WTC11 (cell line): ENCODE measurements at regions not wholly inside any gene's neighbourhood (a gene's known extent, or its start where the extent isn't known, plus 50 kb on each side); places are given as distances from the start of the nearest gene placed in this dataset.

Source experiments
- ATAC-seq: fragments of 200-7000 bp; cut with Tn5 transposase; 2 replicates; pipeline ENCODE4 v1.10.0; 2021; ENCODE audit warnings: mild to moderate bottlenecking, moderate library complexity
- CTCF ChIA-PET: fragments of 300-600 bp; sonication (Branson Sonifier 250); formaldehyde crosslinking; loops from one replicate; lab custom pipeline; 2021; ENCODE audit warnings: antibody characterized with exemption; lab: Charles Lee
- POLR2A ChIA-PET: fragments of 350-600 bp; sonication (Branson Sonifier 250); formaldehyde crosslinking; loops from one replicate; lab custom pipeline; 2021; ENCODE audit warnings: antibody characterized with exemption; lab: Charles Lee
- DNase-seq: peaks from one replicate; pipeline ENCODE4 v3.0.0; 2021; ENCODE audit warnings: low spot score
- H3K27ac Mint-ChIP-seq: 2 replicates; pipeline ENCODE4 v1.8.0; 2021; ENCODE audit warnings: mixed read lengths
- H3K27me3 Mint-ChIP-seq: 2 replicates; pipeline ENCODE4 v1.8.0; 2021; ENCODE audit warnings: low read depth, mild to moderate bottlenecking, moderate library complexity, mixed read lengths
- H3K36me3 Mint-ChIP-seq: 2 replicates; pipeline ENCODE4 v1.8.0; 2021; ENCODE audit warnings: mixed read lengths
- H3K4me1 Mint-ChIP-seq: 2 replicates; pipeline ENCODE4 v1.8.0; 2022; ENCODE audit warnings: mixed read lengths
- H3K4me3 Mint-ChIP-seq: 2 replicates; pipeline ENCODE4 v1.8.0; 2021; ENCODE audit warnings: mild to moderate bottlenecking, moderate library complexity, mixed read lengths
- H3K9me3 Mint-ChIP-seq: 2 replicates; pipeline ENCODE4 v1.8.0; 2021; ENCODE audit warnings: mixed read lengths
- ATF2 ChIP-seq: sonication (generic); formaldehyde crosslinking; IDR thresholded peaks from 2 replicates; pipeline ENCODE4 v1.8.1; 2022; ENCODE audit warnings: low read depth, missing genetic modification reagents, borderline replicate concordance
- CREB1 ChIP-seq: sonication (generic); formaldehyde crosslinking; IDR thresholded peaks from 2 replicates; pipeline ENCODE4 v1.8.0; 2023; ENCODE audit warnings: mild to moderate bottlenecking, missing genetic modification reagents
- CREM ChIP-seq: sonication (generic); formaldehyde crosslinking; IDR thresholded peaks from 2 replicates; pipeline ENCODE4 v1.8.1; 2022; ENCODE audit warnings: mild to moderate bottlenecking, missing genetic modification reagents, moderate library complexity
- ELF4 ChIP-seq: sonication (generic); formaldehyde crosslinking; IDR thresholded peaks from 2 replicates; pipeline ENCODE4 v1.8.1; 2022; ENCODE audit warnings: low read depth, mild to moderate bottlenecking, moderate library complexity, missing genetic modification reagents
- ETV6 ChIP-seq: sonication (generic); formaldehyde crosslinking; IDR thresholded peaks from 2 replicates; pipeline ENCODE4 v1.8.1; 2022; ENCODE audit warnings: mild to moderate bottlenecking, missing genetic modification reagents
- FOXP1 ChIP-seq: sonication (generic); formaldehyde crosslinking; IDR thresholded peaks from 2 replicates; pipeline ENCODE4 v1.8.0; 2022; ENCODE audit warnings: missing genetic modification reagents, mild to moderate bottlenecking, moderate library complexity, borderline replicate concordance
- GTF2I ChIP-seq: fragments of 250-450 bp; sonication (Bioruptor Pico); conservative IDR thresholded peaks from 2 replicates; pipeline ENCODE4 v1.4.0; 2021; ENCODE audit warnings: mild to moderate bottlenecking
- JAZF1 ChIP-seq: fragments of 250-450 bp; sonication (Bioruptor Pico); IDR thresholded peaks from 2 replicates; pipeline ENCODE4 v1.9.0; 2021; ENCODE audit warnings: moderate library complexity, mild to moderate bottlenecking, inconsistent platforms
- MLX ChIP-seq: sonication (generic); formaldehyde crosslinking; IDR thresholded peaks from 2 replicates; pipeline ENCODE4 v1.8.1; 2023; ENCODE audit warnings: mild to moderate bottlenecking, missing genetic modification reagents, moderate library complexity
- MXD4 ChIP-seq: fragments of 250-450 bp; sonication (Bioruptor Pico); IDR thresholded peaks from 2 replicates; pipeline ENCODE4 v1.8.0; 2021; ENCODE audit warnings: mild to moderate bottlenecking, moderate library complexity, borderline replicate concordance
- MYBL2 ChIP-seq: sonication (generic); formaldehyde crosslinking; IDR thresholded peaks from 2 replicates; pipeline ENCODE4 v1.8.1; 2023; ENCODE audit warnings: mild to moderate bottlenecking, moderate library complexity, missing genetic modification reagents
- NFATC4 ChIP-seq: fragments of 250-450 bp; sonication (Bioruptor Pico); IDR thresholded peaks from 2 replicates; pipeline ENCODE4 v1.9.0; 2021; ENCODE audit warnings: mild to moderate bottlenecking
- ZBTB21 ChIP-seq: sonication (generic); formaldehyde crosslinking; IDR thresholded peaks from 2 replicates; pipeline ENCODE4 v1.8.1; 2023; ENCODE audit warnings: mild to moderate bottlenecking, missing genetic modification reagents, borderline replicate concordance
- ZMAT4 ChIP-seq: fragments of 250-450 bp; sonication (Bioruptor Pico); IDR thresholded peaks from 2 replicates; pipeline ENCODE4 v1.9.0; 2021; ENCODE audit warnings: mild to moderate bottlenecking
- ZNF219 ChIP-seq: sonication (generic); formaldehyde crosslinking; IDR thresholded peaks from 2 replicates; pipeline ENCODE4 v1.8.0; 2023; ENCODE audit warnings: missing genetic modification reagents, mild to moderate bottlenecking, borderline replicate concordance
- ZNF423 ChIP-seq: fragments of 250-450 bp; sonication (Bioruptor Pico); IDR thresholded peaks from 2 replicates; pipeline ENCODE4 v2.1.2; 2022; ENCODE audit warnings: mild to moderate bottlenecking, moderate library complexity
- TF ChIP-seq, protein P1 (sequence below): sonication (generic); formaldehyde crosslinking; IDR thresholded peaks from 2 replicates; pipeline ENCODE4 v1.8.0; 2022; ENCODE audit warnings: mild to moderate bottlenecking, missing genetic modification reagents
- TF ChIP-seq, protein P2 (sequence below): fragments of 250-450 bp; sonication (Bioruptor Pico); conservative IDR thresholded peaks from 2 replicates; pipeline ENCODE4 v1.9.0; 2021; ENCODE audit warnings: mild to moderate bottlenecking

GRCh38 chr10:129373231-129373630 lies 93.8 kb upstream of the MGMT start (continued):
- TF ChIP-seq ZNF423 (CRISPR knock-in tag) (no peak), ZMAT4 (no peak), MLX (CRISPR knock-in tag) (no peak), NFATC4 (CRISPR knock-in tag) (no peak), ZNF219 (no peak), MYBL2 (no peak), ZBTB21 (no peak)
- TF ChIP-seq, protein P1, sequence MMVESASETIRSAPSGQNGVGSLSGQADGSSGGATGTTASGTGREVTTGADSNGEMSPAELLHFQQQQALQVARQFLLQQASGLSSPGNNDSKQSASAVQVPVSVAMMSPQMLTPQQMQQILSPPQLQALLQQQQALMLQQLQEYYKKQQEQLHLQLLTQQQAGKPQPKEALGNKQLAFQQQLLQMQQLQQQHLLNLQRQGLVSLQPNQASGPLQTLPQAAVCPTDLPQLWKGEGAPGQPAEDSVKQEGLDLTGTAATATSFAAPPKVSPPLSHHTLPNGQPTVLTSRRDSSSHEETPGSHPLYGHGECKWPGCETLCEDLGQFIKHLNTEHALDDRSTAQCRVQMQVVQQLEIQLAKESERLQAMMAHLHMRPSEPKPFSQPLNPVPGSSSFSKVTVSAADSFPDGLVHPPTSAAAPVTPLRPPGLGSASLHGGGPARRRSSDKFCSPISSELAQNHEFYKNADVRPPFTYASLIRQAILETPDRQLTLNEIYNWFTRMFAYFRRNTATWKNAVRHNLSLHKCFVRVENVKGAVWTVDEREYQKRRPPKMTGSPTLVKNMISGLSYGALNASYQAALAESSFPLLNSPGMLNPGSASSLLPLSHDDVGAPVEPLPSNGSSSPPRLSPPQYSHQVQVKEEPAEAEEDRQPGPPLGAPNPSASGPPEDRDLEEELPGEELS (CRISPR knock-in tag), result no peak

GRCh38 chr10:129373718-129374117 lies 93.3 kb upstream of the MGMT start:
- H3K4me1 Mint-ChIP-seq, result no peaks in the 10 kb centered on the region
- ATAC-seq, result no peak
- TF ChIP-seq CREM (CRISPR knock-in tag) (no peak), ATF2 (CRISPR knock-in tag) (no peak), MXD4 (CRISPR knock-in tag) (no peak), ETV6 (CRISPR knock-in tag) (no peak), ZMAT4 (no peak), ELF4 (no peak), FOXP1 (CRISPR knock-in tag) (no peak), CREB1 (no peak), JAZF1 (no peak), GTF2I (CRISPR knock-in tag) (no peak)
- TF ChIP-seq, protein P1 (CRISPR knock-in tag), result no peak
- TF ChIP-seq, protein P2, sequence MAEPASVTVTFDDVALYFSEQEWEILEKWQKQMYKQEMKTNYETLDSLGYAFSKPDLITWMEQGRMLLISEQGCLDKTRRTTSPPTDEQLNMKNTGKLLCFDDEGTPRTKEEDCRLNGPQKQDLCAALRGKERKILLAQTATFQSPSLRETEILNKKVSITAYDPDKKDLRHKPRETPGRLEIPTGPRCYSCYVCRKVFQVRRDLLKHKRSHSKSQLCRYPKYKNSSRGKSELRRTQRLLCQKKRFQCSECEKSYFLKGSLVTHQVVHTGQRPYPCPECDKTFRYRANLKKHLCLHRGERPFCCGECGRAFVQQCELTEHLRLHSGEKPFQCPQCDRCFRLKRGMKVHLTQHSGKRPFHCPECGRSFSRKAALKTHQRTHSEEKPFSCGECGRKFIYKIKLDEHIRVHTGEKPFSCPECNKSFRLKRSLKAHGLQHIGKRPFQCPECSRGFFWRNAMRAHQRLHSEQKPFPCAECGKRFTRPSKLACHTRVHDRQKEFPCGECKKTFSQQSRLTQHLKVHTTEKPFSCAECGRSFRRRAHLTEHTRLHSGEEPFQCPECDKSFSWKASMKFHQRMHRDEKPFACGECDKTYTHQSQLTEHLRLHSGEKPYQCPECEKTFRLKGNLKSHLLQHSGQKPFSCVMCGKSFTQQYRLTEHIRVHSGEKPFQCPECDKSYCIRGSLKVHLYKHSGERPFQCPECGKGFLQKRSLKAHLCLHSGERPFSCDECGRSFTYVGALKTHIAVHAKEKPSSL (CRISPR knock-in tag), result no peak
- TF ChIP-seq, all 79 proteins: peak for 0
- no peak for DNase-seq
- no peaks in the 10 kb centered on the region for H3K27me3 Mint-ChIP-seq
- no peaks in the 10 kb centered on the region for H3K36me3 Mint-ChIP-seq
- CTCF ChIA-PET, result interaction anchor here (0.9 kb wide), 1 partner anchor 285 kb away, joined by 3 read pairs; no protein-coding TSS in a partner anchor
- H3K9me3 Mint-ChIP-seq, result no peaks in the 10 kb centered on the region
- H3K27ac Mint-ChIP-seq, result no peak overlapping the region
- no peak overlapping the region for H3K4me3 Mint-ChIP-seq
- POLR2A ChIA-PET, result no interaction called here
